ENCODE measurements at regions not wholly inside any gene's neighbourhood (a gene's known extent, or its start where the extent isn't known, plus 50 kb on each side); places are given as distances from the start of the nearest gene placed in this dataset.

DNA sequence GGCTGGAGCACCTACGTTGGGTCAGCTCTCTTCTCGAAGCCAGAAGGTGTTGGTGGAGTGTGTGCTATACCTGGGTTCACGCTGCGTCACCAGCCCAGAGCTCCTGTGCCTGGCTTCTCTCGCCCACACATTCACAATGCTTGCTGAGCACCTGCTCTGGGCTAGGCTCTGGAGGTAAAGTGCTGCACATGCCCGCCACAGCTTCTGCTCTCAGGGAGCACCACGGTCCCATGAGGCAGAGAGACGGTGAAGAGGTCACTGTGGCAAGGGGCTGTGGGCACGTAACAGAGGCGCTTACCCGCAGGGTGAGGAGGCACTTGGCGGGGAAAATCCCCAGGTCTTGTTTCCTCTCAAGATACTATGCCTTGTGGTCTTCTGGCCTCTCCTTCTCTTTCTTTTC lies 174.2 kb downstream of the TEX29 start:
- TF ChIP-seq, protein P1, sequence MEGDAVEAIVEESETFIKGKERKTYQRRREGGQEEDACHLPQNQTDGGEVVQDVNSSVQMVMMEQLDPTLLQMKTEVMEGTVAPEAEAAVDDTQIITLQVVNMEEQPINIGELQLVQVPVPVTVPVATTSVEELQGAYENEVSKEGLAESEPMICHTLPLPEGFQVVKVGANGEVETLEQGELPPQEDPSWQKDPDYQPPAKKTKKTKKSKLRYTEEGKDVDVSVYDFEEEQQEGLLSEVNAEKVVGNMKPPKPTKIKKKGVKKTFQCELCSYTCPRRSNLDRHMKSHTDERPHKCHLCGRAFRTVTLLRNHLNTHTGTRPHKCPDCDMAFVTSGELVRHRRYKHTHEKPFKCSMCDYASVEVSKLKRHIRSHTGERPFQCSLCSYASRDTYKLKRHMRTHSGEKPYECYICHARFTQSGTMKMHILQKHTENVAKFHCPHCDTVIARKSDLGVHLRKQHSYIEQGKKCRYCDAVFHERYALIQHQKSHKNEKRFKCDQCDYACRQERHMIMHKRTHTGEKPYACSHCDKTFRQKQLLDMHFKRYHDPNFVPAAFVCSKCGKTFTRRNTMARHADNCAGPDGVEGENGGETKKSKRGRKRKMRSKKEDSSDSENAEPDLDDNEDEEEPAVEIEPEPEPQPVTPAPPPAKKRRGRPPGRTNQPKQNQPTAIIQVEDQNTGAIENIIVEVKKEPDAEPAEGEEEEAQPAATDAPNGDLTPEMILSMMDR (IDR thresholded peaks at IDR 0.05): no peak
- no peak for TF ChIP-seq EP300 (IDR thresholded peaks at IDR 0.05)

Measured in esophagus muscularis mucosa (tissue), 3 donors.